C4-2B (cell line): ENCODE measurements at regions not wholly inside any gene's neighbourhood (a gene's known extent, or its start where the extent isn't known, plus 50 kb on each side); places are given as distances from the start of the nearest gene placed in this dataset.

Experiments
- CTCF ChIP-seq: fragments of 450-650 bp; conservative IDR thresholded peaks from 2 replicates; pipeline ENCODE4 v1.5.1; 2017; ENCODE audit warnings: mild to moderate bottlenecking
- ZFX ChIP-seq: fragments of 450-650 bp; IDR thresholded peaks from 2 replicates; pipeline ENCODE4 v1.6.1; 2017

- TF ChIP-seq ZFX = no peak
- TF ChIP-seq CTCF = no peak
Measured at GRCh38 chr2:146913476-146913875, 931.4 kb upstream of the ACVR2A start.
